ENCODE measurements at regions not wholly inside any gene's neighbourhood (a gene's known extent, or its start where the extent isn't known, plus 50 kb on each side); places are given as distances from the start of the nearest gene placed in this dataset.

DNA sequence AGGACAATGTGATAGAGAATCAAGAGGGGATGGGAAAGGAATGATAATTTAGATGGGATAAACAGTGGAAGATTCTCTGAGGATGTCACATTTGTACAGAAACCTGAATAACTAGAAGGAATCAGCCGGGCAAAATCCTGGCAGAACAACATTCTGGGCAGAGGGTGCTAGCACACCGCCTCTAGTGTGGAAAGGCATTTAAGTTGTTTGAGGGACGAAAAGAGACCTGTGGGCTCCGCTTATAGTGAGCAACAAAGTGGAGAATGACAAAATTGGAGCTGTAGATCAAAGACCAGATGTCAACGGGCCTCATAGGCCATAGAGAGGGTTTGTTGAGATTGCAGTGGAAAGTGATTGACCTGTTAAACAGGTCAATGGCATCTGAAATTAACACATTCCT is 596.0 kb upstream of the SLIT2 start:
- in situ Hi-C loops (cut with MboI) = no loop called here

More for the DNA sequence above, 596.0 kb upstream of the SLIT2 start:
- no TSS peak for BruUV-seq (replicated peaks)
- Histone ChIP-seq H3K4me1 (ENCODE audit: control insufficient read depth, insufficient read depth, low read length) (no peaks in the 10 kb centered on the region), H3K79me2 (ENCODE audit: control insufficient read depth, insufficient read depth, low read length) (no peaks in the 10 kb centered on the region), H3K36me3 (ENCODE audit: control insufficient read depth in 2 of 2, insufficient read depth in 2 of 2, low read length in 1 of 2) (no peaks in the 10 kb centered on the region), H4K20me1 (ENCODE audit: control insufficient read depth, insufficient read depth) (no peaks in the 10 kb centered on the region), H3K4me2 (ENCODE audit: control insufficient read depth, insufficient read depth) (no peak overlapping the region), H3K9ac (ENCODE audit: control insufficient read depth, insufficient read depth, low read length) (no peak overlapping the region), H3K27ac (ENCODE audit: control insufficient read depth, insufficient read depth) (no peak overlapping the region), H2AFZ (ENCODE audit: control insufficient read depth, low read depth, low read length) (no peak overlapping the region), H3K4me3 (no peak overlapping the region), H3K27me3 (replicated peaks in 1 of 2; ENCODE audit: control insufficient read depth in 2 of 2, insufficient read depth in 2 of 2, low read length in 1 of 2) (no peaks in the 10 kb centered on the region), H3K9me3 (replicated peaks; ENCODE audit: control insufficient read depth, insufficient read depth, low read length) (no peaks in the 10 kb centered on the region)
- ATAC-seq = no peak
- ChIA-PET CTCF (no interaction called here), RAD21 (ENCODE audit: unreplicated experiment) (no interaction called here), POLR2A (no interaction called here), SMC1A (ENCODE audit: uncharacterized antibody, unreplicated experiment) (no interaction called here)
- FAIRE-seq = no peak
- no peak for DNase-seq (ENCODE audit: low read depth, low spot score)
- intact Hi-C loops (cut with micrococcal nuclease; ENCODE audit: unreplicated experiment) = no loop called here
- TF ChIP-seq, protein P1, sequence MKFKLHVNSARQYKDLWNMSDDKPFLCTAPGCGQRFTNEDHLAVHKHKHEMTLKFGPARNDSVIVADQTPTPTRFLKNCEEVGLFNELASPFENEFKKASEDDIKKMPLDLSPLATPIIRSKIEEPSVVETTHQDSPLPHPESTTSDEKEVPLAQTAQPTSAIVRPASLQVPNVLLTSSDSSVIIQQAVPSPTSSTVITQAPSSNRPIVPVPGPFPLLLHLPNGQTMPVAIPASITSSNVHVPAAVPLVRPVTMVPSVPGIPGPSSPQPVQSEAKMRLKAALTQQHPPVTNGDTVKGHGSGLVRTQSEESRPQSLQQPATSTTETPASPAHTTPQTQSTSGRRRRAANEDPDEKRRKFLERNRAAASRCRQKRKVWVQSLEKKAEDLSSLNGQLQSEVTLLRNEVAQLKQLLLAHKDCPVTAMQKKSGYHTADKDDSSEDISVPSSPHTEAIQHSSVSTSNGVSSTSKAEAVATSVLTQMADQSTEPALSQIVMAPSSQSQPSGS (IDR thresholded peaks at IDR 0.05; ENCODE audit: low read length) = no peak
- TF ChIP-seq STAT3 (IDR thresholded peaks at IDR 0.05; ENCODE audit: low read depth, low read length) (no peak), PAX8 (IDR thresholded peaks at IDR 0.05) (no peak), USF2 (IDR thresholded peaks at IDR 0.05; ENCODE audit: borderline replicate concordance, low read depth, low read length) (no peak), ZBED1 (IDR thresholded peaks at IDR 0.05; ENCODE audit: borderline replicate concordance) (no peak), CEBPB (IDR thresholded peaks at IDR 0.05; ENCODE audit: borderline replicate concordance in 1 of 2, low read depth in 2 of 2, low read length in 2 of 2) (no peak), NBN (IDR thresholded peaks at IDR 0.05) (no peak), EED (IDR thresholded peaks at IDR 0.05; ENCODE audit: low read depth) (no peak)
- WGBS (ENCODE audit: insufficient coverage, insufficient replicate concordance, low lambda C conversion rate, missing lambda C conversion rate) = 10% methylated on average over 5 of the region's 5 CpGs

All from GM12878 (cell line).